DOHH2 (cell line): ENCODE measurements at regions not wholly inside any gene's neighbourhood (a gene's known extent, or its start where the extent isn't known, plus 50 kb on each side); places are given as distances from the start of the nearest gene placed in this dataset.

ENCODE experiments used
- CTCF ChIP-seq: fragments of 200-600 bp; sonication (generic); IDR thresholded peaks from one replicate; pipeline ENCODE4 v1.5.1; 2014; ENCODE audit warnings: antibody characterized with exemption, mild to moderate bottlenecking, low read depth, low read length; ENCODE audit not compliant: poor library complexity, severe bottlenecking
- EZH2phosphoT487 ChIP-seq: fragments of 200-600 bp; sonication (generic); IDR thresholded peaks from 2 replicates; pipeline ENCODE4 v1.6.1; 2017; ENCODE audit warnings: borderline replicate concordance, mild to moderate bottlenecking, antibody characterized with exemption, low read length, moderate library complexity, mixed read lengths

GRCh38 chr5:98275980-98276379, 497.5 kb upstream of the RGMB start:
- TF ChIP-seq CTCF (no peak), EZH2phosphoT487 (no peak)
